Neural progenitor cell (in vitro differentiated cells): ENCODE measurements at regions not wholly inside any gene's neighbourhood (a gene's known extent, or its start where the extent isn't known, plus 50 kb on each side); places are given as distances from the start of the nearest gene placed in this dataset.

ENCODE experiments used
- CTCF ChIP-seq: fragments of 200-600 bp; sonication (generic); IDR thresholded peaks from 2 replicates; pipeline ENCODE4 v1.5.1; 2017; ENCODE audit warnings: antibody characterized with exemption, mild to moderate bottlenecking
- EZH2 ChIP-seq: fragments of 200-600 bp; sonication (generic); IDR thresholded peaks from 2 replicates; pipeline ENCODE4 v1.6.1; 2017; ENCODE audit warnings: antibody characterized with exemption, mild to moderate bottlenecking, moderate library complexity

DNA sequence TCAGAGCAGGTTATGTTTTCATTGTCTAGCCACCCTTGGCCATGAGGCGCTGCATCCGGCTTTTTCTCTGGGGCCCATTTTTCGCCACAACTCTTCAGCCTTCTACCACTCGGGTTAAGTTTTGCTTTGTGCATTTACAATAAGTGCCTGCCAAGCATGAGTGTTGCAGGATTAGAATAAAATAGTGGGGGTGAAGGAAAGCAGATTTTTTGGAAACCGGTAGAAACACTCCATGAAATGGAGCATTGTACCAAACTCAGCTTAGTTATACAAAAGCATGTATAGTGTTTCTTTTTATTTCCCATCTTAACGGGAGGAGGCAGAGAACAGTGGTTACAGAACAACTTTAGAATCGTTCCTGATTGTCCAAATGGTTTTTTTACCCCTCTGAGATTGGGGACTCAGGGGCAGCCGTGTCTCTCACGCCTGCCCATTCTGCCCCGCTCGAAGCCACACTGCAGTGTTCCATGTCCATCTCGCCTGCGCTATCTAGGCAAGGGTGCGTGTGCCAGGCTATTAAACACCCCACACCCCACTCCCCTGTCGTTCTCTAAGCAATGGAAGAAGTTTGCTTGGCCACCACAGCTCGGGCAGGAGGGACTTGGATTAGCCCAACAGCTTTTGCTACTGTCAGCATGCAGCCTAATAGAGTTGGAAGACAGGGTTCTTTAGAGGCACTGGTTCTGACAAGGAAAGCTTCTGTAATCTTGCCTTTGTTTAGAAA, 268.8 kb upstream of the WWC1 start:
- no peak for TF ChIP-seq CTCF
- no peak for TF ChIP-seq EZH2
